ENCODE measurements at regions not wholly inside any gene's neighbourhood (a gene's known extent, or its start where the extent isn't known, plus 50 kb on each side); places are given as distances from the start of the nearest gene placed in this dataset.

DNA sequence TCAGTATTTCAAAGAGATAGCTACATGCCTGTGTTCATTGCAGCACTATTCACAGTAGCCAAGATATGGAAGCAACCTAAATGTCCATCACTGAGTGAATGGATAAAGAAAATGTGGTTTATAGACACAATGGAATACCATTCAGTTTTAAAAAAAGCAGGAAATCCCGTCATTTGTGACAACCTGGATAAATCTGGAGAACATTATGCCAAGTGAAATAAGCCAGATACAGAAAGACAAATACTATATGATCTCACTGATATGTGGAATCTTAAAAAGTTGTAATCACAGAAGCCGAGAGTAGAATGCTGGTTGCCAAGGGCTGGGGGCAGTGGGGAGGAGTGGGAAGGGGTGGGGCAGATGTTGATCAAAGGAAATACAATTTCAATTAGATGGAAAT lies 235.8 kb upstream of the IGFBP3 start:
- H3K27ac ChIP-seq (ENCODE audit: low read depth, low read length): no peak overlapping the region
- no peaks in the 10 kb centered on the region for H3K9me3 ChIP-seq (ENCODE audit: control insufficient read depth, insufficient read depth, low read length)
- TF ChIP-seq, protein P1, sequence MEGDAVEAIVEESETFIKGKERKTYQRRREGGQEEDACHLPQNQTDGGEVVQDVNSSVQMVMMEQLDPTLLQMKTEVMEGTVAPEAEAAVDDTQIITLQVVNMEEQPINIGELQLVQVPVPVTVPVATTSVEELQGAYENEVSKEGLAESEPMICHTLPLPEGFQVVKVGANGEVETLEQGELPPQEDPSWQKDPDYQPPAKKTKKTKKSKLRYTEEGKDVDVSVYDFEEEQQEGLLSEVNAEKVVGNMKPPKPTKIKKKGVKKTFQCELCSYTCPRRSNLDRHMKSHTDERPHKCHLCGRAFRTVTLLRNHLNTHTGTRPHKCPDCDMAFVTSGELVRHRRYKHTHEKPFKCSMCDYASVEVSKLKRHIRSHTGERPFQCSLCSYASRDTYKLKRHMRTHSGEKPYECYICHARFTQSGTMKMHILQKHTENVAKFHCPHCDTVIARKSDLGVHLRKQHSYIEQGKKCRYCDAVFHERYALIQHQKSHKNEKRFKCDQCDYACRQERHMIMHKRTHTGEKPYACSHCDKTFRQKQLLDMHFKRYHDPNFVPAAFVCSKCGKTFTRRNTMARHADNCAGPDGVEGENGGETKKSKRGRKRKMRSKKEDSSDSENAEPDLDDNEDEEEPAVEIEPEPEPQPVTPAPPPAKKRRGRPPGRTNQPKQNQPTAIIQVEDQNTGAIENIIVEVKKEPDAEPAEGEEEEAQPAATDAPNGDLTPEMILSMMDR (IDR thresholded peaks at IDR 0.05; ENCODE audit: low read depth, low read length): no peak
- no peak overlapping the region for H3K4me3 ChIP-seq (ENCODE audit: low read depth, low read length)
- ChIA-PET POLR2A (no interaction called here), CTCF (no interaction called here)
- DNase-seq (ENCODE audit: low read depth, low spot score): no peak
- H3K27me3 ChIP-seq (ENCODE audit: control insufficient read depth, insufficient read depth, low read length): no peaks in the 10 kb centered on the region

DNA sequence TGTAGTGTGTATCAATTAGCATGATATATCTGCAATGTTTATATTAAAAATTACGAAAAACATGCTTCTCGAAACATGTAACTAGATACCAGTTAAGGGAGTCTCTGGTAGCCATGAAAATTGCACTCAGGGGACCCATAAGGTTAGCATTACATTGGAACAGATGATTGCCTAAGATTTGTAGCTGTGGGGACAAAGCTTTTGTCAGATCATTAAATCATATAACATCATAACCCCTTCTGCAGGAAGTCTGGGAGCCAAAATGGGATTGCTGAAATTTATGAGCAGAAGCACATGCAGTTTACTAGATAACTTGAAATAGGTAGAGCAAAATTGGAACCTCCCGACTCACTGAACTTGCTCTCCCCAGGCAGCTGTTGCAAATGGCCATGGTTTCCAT lies 235.0 kb upstream of the IGFBP3 start:
- DNase-seq (ENCODE audit: low read depth, low spot score): no peak
- Histone ChIP-seq H3K27ac (ENCODE audit: low read depth, low read length) (no peak overlapping the region), H3K27me3 (ENCODE audit: control insufficient read depth, insufficient read depth, low read length) (no peaks in the 10 kb centered on the region), H3K9me3 (ENCODE audit: control insufficient read depth, insufficient read depth, low read length) (no peaks in the 10 kb centered on the region), H3K4me3 (ENCODE audit: low read depth, low read length) (no peak overlapping the region)
- POLR2A ChIA-PET: no interaction called here
- CTCF ChIA-PET: no interaction called here
- TF ChIP-seq, protein P1 (IDR thresholded peaks at IDR 0.05; ENCODE audit: low read depth, low read length): no peak

DNA sequence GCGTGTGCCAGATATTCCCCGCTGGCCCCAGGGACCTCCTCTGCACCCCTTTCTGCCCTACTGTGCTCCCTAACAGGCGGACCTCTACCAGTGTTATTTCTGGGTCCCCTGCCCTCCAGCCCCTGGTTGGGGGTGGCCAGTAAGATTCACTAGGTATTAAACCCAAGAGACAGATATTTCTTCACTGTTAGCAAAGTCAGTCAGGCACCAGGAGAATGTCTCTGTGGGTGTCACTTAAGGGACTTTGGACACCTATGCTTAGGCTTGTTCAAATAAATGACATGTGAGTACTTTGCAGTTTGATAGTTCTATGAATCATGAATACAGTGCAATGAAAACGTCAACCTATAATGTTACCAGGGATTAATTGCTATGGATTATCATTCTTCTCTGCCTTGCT lies 234.3 kb upstream of the IGFBP3 start:
- ChIA-PET POLR2A (no interaction called here), CTCF (interaction anchor here (0.7 kb wide), 1 partner anchor 233 kb away, joined by 3 read pairs; no protein-coding TSS in a partner anchor)
- H3K27me3 ChIP-seq (ENCODE audit: control insufficient read depth, insufficient read depth, low read length): no peaks in the 10 kb centered on the region

DNA sequence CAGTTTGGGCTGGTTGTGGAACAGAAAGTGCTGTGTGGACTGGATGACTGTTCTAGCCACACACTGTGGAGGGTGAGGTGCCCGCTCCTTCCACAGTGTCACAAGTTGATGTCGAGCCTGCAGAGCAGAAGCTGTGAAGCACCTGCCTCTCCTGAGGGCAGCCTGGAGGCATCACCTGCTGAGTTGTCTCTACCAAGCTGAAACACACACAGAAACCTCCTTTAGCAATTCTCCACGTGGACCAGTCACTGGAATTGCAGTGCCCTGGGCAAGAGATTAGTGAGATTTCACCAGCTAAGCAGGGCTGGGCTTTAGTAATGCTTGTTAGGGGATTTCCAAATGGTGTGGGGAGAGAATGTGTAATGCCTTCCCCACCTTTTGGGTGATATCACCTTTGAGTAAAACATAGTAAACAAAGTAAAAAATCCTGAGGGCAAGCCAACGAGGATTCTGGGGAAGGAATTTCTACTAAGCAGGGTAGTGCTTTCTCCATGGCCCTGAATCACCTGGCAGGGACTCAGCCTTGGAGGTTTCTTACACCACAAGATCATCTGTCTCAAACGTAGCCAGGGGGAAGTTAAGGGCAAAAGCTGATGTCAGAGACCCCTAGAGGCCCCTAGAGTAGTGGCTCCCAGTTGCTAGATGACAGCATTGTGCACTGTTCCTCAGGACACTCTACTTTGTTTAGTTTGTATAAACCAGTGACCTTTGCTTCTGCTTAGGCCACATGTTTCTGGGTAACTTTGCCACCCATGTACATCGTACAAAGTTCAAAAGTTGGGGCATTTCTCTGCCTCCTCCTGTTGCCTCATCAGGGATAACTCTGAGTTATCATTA lies 233.1 kb upstream of the IGFBP3 start:
- Histone ChIP-seq H3K27me3 (ENCODE audit: control insufficient read depth, insufficient read depth, low read length) (no peaks in the 10 kb centered on the region), H3K9me3 (ENCODE audit: control insufficient read depth, insufficient read depth, low read length) (no peaks in the 10 kb centered on the region), H3K4me3 (ENCODE audit: low read depth, low read length) (no peak overlapping the region), H3K27ac (ENCODE audit: low read depth, low read length) (no peak overlapping the region)
- TF ChIP-seq, protein P1 (IDR thresholded peaks at IDR 0.05; ENCODE audit: low read depth, low read length): no peak
- no peak for DNase-seq (ENCODE audit: low read depth, low spot score)
- ChIA-PET POLR2A (no interaction called here), CTCF (no interaction called here)

More for the DNA sequence above, 234.3 kb upstream of the IGFBP3 start:
- Histone ChIP-seq H3K9me3 (ENCODE audit: control insufficient read depth, insufficient read depth, low read length) (no peaks in the 10 kb centered on the region), H3K4me3 (ENCODE audit: low read depth, low read length) (no peak overlapping the region), H3K27ac (ENCODE audit: low read depth, low read length) (no peak overlapping the region)
- DNase-seq (ENCODE audit: low read depth, low spot score): no peak
- TF ChIP-seq, protein P1 (IDR thresholded peaks at IDR 0.05; ENCODE audit: low read depth, low read length): no peak

DNA sequence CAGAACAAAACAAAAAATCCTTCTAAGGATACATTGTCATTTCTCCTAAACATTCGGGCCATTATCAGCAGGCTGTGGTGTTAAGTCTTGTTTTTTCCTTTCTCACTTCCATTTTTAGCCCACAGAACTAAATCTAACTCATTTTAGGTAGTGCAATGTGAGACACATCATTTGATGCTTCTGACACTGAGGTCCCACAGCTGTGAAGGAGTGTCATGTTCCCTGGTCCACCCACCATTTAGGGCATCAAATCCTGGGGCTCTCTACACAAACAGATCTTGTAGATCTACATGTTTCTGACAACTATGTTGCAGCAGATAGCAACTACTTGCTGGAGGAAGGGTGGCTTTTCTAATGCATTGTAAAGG lies 232.5 kb upstream of the IGFBP3 start:
- TF ChIP-seq, protein P1 (IDR thresholded peaks at IDR 0.05; ENCODE audit: low read depth, low read length): no peak
- Histone ChIP-seq H3K4me3 (ENCODE audit: low read depth, low read length) (no peak overlapping the region), H3K27ac (ENCODE audit: low read depth, low read length) (no peak overlapping the region), H3K9me3 (ENCODE audit: control insufficient read depth, insufficient read depth, low read length) (no peaks in the 10 kb centered on the region), H3K27me3 (ENCODE audit: control insufficient read depth, insufficient read depth, low read length) (no peaks in the 10 kb centered on the region)
- ChIA-PET POLR2A (no interaction called here), CTCF (no interaction called here)
- DNase-seq (ENCODE audit: low read depth, low spot score): no peak
